Dendritic cell treated with granulocyte-macrophage colony-stimulating factor and Interleukin-4, amounts not matched to agents 40 ng/mL and 50 ng/mL, for 4 days (primary cell): ENCODE measurements at regions not wholly inside any gene's neighbourhood (a gene's known extent, or its start where the extent isn't known, plus 50 kb on each side); places are given as distances from the start of the nearest gene placed in this dataset.

Source experiments
- H3K27ac Mint-ChIP-seq: one replicate; pipeline ENCODE4 v1.8.0; 2022; ENCODE audit warnings: mild to moderate bottlenecking, mixed read lengths
- H3K27me3 Mint-ChIP-seq: one replicate; pipeline ENCODE4 v1.8.0; 2022; ENCODE audit warnings: mild to moderate bottlenecking, mixed read lengths
- H3K36me3 Mint-ChIP-seq: one replicate; pipeline ENCODE4 v1.8.0; 2022; ENCODE audit warnings: low read depth, mixed read lengths
- H3K4me1 Mint-ChIP-seq: one replicate; pipeline ENCODE4 v1.8.0; 2022; ENCODE audit warnings: low read depth, mixed read lengths
- H3K4me3 Mint-ChIP-seq: one replicate; pipeline ENCODE4 v1.8.0; 2022; ENCODE audit warnings: mild to moderate bottlenecking, moderate library complexity, mixed read lengths
- H3K9me3 Mint-ChIP-seq: one replicate; pipeline ENCODE4 v1.8.0; 2022; ENCODE audit warnings: mixed read lengths
- intact Hi-C: fragments of 100-400 bp; cut with micrococcal nuclease; formaldehyde crosslinking; loops from one replicate; pipeline ENCODE4 v1.15.0; 2022

DNA sequence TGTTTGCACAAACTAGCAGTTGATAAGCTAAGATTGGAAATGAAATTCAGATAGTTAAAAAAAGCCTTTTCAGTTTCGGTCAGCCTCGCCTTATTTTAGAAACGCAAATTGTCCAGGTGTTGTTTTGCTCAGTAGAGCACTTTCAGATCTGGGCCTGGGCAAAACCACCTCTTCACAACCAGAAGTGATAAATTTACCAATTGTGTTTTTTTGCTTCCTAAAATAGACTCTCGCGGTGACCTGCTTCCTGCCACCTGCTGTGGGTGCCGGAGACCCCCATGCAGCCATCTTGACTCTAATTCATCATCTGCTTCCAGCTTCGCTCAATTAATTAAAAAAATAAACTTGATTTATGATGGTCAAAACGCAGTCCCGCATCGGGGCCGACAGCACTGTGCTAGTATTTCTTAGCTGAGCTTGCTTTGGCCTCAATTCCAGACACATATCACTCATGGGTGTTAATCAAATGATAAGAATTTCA lies 335.6 kb downstream of the TMEM121 start:
- Mint-ChIP-seq H3K27me3 (peaks cover 78% of the 10 kb centered on the region), H3K4me3 (no peak overlapping the region), H3K27ac (no peak overlapping the region), H3K4me1 (no peaks in the 10 kb centered on the region), H3K36me3 (no peaks in the 10 kb centered on the region), H3K9me3 (no peaks in the 10 kb centered on the region)
- intact Hi-C loops, result no loop called here

DNA sequence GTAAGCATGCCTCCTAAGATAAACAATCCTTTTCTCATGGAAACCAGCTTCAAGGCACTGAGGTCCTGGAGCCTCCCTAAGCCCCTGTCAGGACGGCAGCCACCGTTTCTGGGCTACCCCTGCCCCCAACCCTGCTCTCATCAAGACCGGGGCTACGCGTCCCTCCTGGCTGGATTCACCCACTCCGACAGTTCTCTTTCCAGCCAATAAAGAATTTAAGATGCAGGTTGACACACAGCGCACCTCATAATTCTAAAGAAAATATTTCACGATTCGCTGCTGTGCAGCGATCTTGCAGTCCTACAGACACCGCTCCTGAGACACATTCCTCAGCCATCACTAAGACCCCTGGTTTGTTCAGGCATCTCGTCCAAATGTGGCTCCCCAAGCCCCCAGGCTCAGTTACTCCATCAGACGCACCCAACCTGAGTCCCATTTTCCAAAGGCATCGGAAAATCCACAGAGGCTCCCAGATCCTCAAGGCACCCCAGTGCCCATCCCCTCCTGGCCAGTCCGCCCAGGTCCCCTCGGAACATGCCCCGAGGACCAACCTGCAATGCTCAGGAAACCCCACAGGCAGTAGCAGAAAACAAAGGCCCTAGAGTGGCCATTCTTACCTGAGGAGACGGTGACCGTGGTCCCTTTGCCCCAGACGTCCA lies 336.3 kb downstream of the TMEM121 start:
- no peaks in the 10 kb centered on the region for H3K4me1 Mint-ChIP-seq
- peaks cover 78% of the 10 kb centered on the region for H3K27me3 Mint-ChIP-seq
- intact Hi-C loops, result no loop called here
- no peak overlapping the region for H3K4me3 Mint-ChIP-seq
- no peaks in the 10 kb centered on the region for H3K36me3 Mint-ChIP-seq
- no peak overlapping the region for H3K27ac Mint-ChIP-seq
- H3K9me3 Mint-ChIP-seq, result no peaks in the 10 kb centered on the region

GRCh38 chr14:105863296-105864108 lies 337.1 kb downstream of the TMEM121 start:
- H3K36me3 Mint-ChIP-seq, result no peaks in the 10 kb centered on the region
- intact Hi-C loops, result no loop called here

GRCh38 chr14:105864116-105864515 lies 337.7 kb downstream of the TMEM121 start:
- no peak overlapping the region for H3K27ac Mint-ChIP-seq
- H3K4me1 Mint-ChIP-seq, result no peaks in the 10 kb centered on the region
- H3K36me3 Mint-ChIP-seq, result no peaks in the 10 kb centered on the region
- H3K9me3 Mint-ChIP-seq, result no peaks in the 10 kb centered on the region
- H3K4me3 Mint-ChIP-seq, result no peak overlapping the region
- intact Hi-C loops, result no loop called here
- H3K27me3 Mint-ChIP-seq, result peaks cover 74% of the 10 kb centered on the region

More at GRCh38 chr14:105863296-105864108, 337.1 kb downstream of the TMEM121 start:
- H3K9me3 Mint-ChIP-seq, result no peaks in the 10 kb centered on the region
- no peaks in the 10 kb centered on the region for H3K4me1 Mint-ChIP-seq
- H3K27ac Mint-ChIP-seq, result no peak overlapping the region
- H3K4me3 Mint-ChIP-seq, result no peak overlapping the region
- peaks cover 77% of the 10 kb centered on the region for H3K27me3 Mint-ChIP-seq

DNA sequence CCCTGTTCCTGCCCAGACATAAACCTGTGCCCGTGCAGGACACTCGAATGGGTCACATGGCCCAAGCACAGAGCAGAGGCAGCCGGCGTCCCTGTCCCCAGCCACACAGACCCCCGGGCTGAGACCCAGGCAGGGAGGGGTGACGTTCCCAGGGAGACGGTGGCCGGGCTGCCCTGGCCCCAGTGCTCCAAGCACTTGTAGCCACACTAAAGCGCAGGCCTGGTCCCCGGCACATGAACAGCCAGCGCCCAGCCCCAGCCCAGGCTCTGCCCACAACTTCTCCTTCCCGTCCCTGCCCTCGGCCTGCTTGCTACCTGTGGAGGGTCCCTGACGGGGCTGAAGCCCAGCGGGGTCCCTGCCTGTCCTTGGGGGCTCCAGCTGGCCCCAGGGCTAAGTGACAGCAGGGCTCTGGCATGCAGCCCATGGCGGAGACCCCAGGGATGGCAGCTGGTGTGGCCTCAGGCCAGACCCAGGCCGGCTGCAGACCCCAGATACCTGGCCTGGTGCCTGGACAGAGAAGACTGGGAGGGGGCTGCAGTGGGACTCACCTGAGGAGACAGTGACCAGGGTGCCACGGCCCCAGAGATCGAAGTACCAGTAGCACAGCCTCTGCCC lies 338.4 kb downstream of the TMEM121 start:
- intact Hi-C loops, result no loop called here
- Mint-ChIP-seq H3K27me3 (peaks cover 69% of the 10 kb centered on the region), H3K4me1 (no peaks in the 10 kb centered on the region), H3K4me3 (no peak overlapping the region), H3K27ac (no peak overlapping the region), H3K9me3 (no peaks in the 10 kb centered on the region), H3K36me3 (no peaks in the 10 kb centered on the region)

DNA sequence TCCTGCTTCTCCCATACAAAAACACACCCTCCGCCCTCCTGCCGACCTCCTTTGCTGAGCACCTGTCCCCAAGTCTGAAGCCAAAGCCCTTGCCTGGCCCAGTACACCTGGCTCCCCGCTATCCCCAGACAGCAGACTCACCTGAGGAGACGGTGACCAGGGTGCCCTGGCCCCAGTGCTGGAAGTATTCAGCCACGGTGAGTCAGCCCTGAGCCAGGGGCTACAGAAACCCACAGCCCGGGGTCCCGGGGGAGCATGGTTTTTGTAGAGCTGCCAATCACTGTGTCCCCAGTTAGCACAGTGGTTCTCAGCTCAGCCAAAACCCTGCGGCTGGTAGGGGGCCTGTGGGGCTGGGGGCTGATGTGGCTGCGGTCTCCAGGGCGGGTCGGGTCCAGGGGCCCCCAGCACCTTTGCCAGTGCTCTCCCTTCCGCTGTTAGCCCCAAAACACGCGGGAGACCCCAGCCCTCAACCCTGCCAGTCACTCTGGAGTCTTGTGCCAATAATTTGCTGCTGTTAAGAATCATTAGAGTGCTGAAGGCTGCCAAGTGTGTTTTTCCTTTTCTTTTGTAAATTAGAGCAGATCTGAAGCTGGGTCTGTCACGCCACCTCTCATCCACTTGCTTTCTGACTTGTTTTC lies 339.0 kb downstream of the TMEM121 start:
- H3K4me3 Mint-ChIP-seq, result no peak overlapping the region
- intact Hi-C loops, result no loop called here
- no peaks in the 10 kb centered on the region for H3K4me1 Mint-ChIP-seq
- H3K27ac Mint-ChIP-seq, result no peak overlapping the region
- H3K27me3 Mint-ChIP-seq, result peaks cover 63% of the 10 kb centered on the region
- no peaks in the 10 kb centered on the region for H3K36me3 Mint-ChIP-seq
- no peaks in the 10 kb centered on the region for H3K9me3 Mint-ChIP-seq

- no peak overlapping the region for H3K4me3 Mint-ChIP-seq
- H3K36me3 Mint-ChIP-seq, result no peaks in the 10 kb centered on the region
- no peaks in the 10 kb centered on the region for H3K4me1 Mint-ChIP-seq
- intact Hi-C loops, result no loop called here
- no peaks in the 10 kb centered on the region for H3K9me3 Mint-ChIP-seq
- peaks cover 56% of the 10 kb centered on the region for H3K27me3 Mint-ChIP-seq
- H3K27ac Mint-ChIP-seq, result no peak overlapping the region
Observed at GRCh38 chr14:105865904-105866840, 339.8 kb downstream of the TMEM121 start.

DNA sequence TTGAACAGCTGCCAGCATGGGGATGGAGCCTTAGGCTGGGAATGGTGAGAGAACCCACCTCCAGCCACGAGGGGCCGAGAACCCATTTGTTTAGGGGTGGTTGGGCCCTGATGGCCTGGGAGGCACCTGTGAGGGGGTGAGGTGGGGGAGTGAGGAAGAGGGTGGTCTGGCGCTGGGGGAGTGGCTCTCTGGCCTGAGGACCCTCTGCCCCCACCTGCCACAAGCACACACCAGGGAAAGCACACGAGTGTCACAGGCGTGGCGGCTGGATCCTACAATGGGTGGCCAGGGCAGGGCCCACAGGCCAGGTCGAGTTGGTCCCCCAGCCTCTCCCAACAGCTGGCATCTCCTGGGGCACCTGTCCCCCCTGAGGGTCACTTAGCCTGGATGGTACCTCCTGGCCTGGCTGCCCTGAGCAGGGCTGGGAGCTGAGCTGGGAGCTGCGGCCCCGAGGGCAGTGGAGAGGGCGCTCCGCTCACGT lies 340.5 kb downstream of the TMEM121 start:
- H3K27ac Mint-ChIP-seq, result no peak overlapping the region
- H3K36me3 Mint-ChIP-seq, result no peaks in the 10 kb centered on the region
- H3K9me3 Mint-ChIP-seq, result no peaks in the 10 kb centered on the region
- no peak overlapping the region for H3K4me3 Mint-ChIP-seq
- intact Hi-C loops, result no loop called here
- H3K27me3 Mint-ChIP-seq, result peaks cover 48% of the 10 kb centered on the region
- no peaks in the 10 kb centered on the region for H3K4me1 Mint-ChIP-seq

GRCh38 chr14:105867961-105868599 lies 341.7 kb downstream of the TMEM121 start:
- no peaks in the 10 kb centered on the region for H3K36me3 Mint-ChIP-seq
- peaks cover 36% of the 10 kb centered on the region for H3K27me3 Mint-ChIP-seq
- H3K27ac Mint-ChIP-seq, result no peak overlapping the region
- H3K9me3 Mint-ChIP-seq, result no peaks in the 10 kb centered on the region
- H3K4me3 Mint-ChIP-seq, result no peak overlapping the region
- intact Hi-C loops, result no loop called here
- H3K4me1 Mint-ChIP-seq, result no peaks in the 10 kb centered on the region

- Mint-ChIP-seq H3K27ac (no peak overlapping the region), H3K4me3 (no peak overlapping the region), H3K4me1 (no peaks in the 10 kb centered on the region), H3K36me3 (no peaks in the 10 kb centered on the region), H3K27me3 (peaks cover 3% of the 10 kb centered on the region), H3K9me3 (no peaks in the 10 kb centered on the region)
- intact Hi-C loops, result no loop called here
Observed at GRCh38 chr14:105871590-105871989, 345.2 kb downstream of the TMEM121 start.

DNA sequence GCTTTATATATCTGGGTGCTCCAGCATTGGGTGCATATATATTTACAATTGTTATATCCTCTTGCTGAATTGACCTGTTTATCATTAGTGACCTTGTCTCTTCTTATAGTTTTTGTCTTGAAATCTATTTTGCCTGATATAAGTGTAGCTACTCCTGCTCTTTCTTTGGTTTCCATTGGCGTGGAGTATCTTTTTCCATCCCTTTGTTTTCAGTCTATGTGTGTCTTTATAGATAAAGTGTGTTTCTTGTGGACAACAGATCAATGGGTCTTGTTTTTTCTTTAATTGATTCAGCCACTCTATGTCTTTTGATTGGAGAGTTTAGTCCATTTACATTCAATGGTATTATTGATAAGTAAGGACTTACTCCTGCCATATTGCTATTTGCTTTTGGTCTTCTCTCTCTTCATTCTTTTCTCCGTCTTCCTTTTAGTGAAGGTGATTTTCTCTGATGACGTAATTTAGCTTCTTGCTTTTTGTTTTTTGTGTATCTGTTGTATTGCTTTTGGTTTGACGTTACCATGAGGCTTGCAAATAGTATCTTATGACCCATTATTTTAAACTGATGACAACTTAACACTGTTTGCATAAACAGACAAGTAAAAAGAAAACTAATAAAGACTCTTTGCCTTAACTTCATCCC lies 347.6 kb downstream of the TMEM121 start:
- Mint-ChIP-seq H3K4me3 (no peak overlapping the region), H3K27me3 (peaks cover 11% of the 10 kb centered on the region), H3K4me1 (no peaks in the 10 kb centered on the region), H3K36me3 (no peaks in the 10 kb centered on the region), H3K27ac (no peak overlapping the region), H3K9me3 (no peaks in the 10 kb centered on the region)
- intact Hi-C loops, result no loop called here

DNA sequence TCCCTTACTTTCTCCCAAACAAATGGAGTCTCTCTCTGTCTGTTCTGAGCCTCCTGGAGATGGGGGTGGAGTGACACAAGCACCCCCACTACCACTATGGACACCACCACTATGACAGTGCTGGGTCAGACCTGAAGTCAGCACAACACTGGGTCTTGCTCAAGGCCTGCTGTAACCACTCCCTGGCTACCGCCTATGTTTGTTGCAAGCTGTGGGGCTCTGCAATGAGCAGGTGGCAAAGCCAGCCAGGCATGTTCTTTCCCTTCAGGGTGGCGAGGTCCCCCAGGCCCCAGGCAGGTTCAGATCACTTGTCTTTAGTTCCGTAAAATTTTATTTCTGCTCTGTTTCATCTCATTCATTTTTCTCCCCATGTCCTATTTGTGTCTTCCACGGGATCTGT lies 349.8 kb downstream of the TMEM121 start:
- H3K27me3 Mint-ChIP-seq, result peaks cover 29% of the 10 kb centered on the region
- no peak overlapping the region for H3K4me3 Mint-ChIP-seq
- H3K4me1 Mint-ChIP-seq, result peaks cover 9% of the 10 kb centered on the region
- H3K9me3 Mint-ChIP-seq, result no peaks in the 10 kb centered on the region
- H3K27ac Mint-ChIP-seq, result no peak overlapping the region
- intact Hi-C loops, result no loop called here
- no peaks in the 10 kb centered on the region for H3K36me3 Mint-ChIP-seq
